ENCODE measurements at regions not wholly inside any gene's neighbourhood (a gene's known extent, or its start where the extent isn't known, plus 50 kb on each side); places are given as distances from the start of the nearest gene placed in this dataset.
"Not testable (repeated sequence)": the region's sequence is repeated elsewhere in the genome, so short reads cannot be mapped to it uniquely, and the experiment has no call there.

DNA sequence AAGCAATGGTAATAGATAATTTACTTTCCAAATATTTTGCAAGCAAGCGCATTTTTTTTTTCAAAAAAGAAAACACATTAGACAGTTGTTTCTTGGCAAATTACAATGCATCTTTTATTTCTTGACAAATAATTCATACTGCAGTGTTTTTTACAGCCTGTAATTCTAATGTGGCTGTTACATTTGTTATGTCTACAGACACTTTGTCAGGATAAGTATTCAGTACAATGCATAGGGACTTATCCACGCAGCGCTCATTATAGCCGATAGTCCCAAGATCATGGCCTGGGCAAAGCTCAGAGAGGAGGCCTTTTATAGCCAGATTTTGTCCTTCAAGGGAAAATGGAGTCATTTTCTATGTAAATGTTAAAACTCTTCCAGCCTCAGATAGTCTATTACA is 123.0 kb upstream of the FANCL start:
- ATAC-seq (no peak), DNase-seq (no peak)

DNA sequence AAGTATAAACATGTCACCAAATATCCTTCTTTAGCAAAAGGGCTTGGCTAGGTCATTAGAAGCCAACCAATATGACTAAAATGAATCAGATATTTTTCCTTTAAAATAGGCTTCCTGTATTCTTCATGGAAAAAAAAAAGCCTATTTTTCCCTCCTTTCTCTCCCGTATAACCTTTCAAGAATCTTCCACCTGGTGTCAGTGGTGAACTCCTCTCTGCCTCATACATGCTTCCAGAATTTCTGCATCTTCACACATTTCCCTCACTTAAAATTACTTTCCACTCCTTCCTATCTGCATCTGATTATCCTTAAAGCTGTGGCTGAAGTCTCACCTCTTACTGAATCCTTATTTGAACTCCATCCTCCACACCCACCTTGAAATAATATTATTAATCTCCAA is 116.9 kb upstream of the FANCL start:
- DNase-seq (no peak), ATAC-seq (no peak)

DNA sequence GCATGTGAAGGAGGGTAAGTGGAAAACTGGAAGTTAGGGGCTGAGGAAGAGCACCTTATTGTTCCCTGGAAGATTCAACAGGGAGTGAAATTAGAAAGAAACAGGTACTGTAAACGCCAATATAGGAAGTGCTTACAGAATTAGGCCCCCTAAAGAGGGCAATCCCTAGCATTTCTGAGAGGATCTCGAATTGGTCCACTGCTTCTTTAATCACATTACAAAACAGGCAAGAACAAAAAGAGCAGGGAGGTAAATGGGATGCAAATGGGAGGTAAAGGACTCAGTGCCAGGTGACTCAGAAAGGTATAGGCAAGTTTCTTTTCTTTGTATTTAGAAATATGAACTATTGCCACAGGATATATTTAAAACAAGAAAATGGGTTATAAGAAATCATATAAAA is 116.4 kb upstream of the FANCL start:
- DNase-seq: no peak
- ATAC-seq: no peak

DNA sequence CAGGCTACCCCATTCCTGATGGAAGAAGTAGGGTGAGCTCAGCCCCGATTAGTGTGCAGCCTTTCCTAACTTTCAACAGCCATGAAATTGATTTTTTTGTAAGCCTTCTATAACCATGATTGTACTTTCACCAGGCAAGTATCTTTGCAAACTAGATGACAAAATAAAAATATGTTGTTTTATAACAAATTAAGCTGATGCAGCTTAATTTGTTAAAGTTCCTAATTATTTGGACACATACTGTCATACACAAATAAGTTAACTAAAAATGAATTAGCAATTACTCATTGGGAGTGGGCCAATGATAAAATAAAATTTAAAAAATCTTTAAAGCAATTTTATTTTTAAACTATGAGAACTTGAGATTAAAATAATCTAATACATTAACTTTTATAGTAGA is 113.1 kb upstream of the FANCL start:
- DNase-seq (no peak), ATAC-seq (no peak)

DNA sequence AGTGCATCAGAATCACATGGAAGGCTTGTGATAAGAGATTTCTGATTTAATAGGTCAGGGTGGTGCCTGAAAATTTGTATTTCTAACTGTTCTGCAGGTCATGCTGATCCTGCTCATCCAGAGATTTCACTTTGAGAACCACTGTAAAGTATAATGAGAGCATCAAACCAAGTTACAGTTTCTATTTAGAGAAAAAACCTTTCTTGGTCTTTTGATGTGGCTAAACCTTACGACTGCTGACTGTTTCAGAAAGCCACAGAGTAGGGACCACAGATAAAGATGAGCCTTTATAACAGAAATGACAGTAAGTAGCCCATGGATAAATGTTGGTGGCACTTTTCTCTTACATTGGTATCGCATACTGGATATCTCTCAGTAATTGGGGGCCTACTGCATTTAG is 109.4 kb upstream of the FANCL start:
- ATAC-seq (peak; percentile 86), DNase-seq (no peak)

DNA sequence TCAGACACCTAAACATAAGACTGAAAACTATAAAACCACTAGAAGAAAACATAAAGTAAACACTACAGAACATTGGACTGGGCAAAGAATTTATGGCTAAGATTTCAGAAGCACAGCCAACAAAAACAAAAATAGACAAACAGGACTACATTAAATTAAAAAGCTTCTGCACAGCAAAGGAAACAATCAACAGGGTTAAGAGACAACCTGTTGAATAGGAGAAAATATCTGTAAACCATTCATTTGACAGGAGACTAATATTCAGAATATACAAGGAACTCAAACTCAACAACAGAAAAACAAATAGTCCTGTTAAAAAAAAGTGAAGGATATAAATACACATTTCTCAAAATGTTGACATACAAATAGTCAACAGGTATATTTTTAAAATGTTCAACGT is 106.7 kb upstream of the FANCL start:
- ATAC-seq: no peak

DNA sequence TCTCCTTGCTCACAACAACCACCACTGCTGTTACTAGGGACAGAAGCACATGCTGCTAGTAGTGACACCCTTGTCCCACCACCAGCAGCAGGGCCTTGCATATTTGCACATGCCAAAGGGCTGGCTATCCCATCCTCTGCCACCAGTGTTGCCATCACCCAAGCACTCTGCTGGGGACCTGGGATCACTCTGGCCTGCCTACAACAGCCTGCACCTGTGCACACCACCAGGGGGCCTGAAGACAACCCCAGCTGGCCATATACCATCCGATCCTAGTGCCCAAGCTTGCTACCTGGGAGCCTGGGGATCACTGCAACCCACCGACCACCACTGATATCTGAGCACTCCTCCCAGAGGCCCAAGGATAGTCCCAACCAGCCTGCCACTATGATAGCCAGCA is 99.9 kb upstream of the FANCL start:
- no peak for DNase-seq
- ATAC-seq: no peak

More for the DNA sequence above, 106.7 kb upstream of the FANCL start:
- no peak for DNase-seq

DNA sequence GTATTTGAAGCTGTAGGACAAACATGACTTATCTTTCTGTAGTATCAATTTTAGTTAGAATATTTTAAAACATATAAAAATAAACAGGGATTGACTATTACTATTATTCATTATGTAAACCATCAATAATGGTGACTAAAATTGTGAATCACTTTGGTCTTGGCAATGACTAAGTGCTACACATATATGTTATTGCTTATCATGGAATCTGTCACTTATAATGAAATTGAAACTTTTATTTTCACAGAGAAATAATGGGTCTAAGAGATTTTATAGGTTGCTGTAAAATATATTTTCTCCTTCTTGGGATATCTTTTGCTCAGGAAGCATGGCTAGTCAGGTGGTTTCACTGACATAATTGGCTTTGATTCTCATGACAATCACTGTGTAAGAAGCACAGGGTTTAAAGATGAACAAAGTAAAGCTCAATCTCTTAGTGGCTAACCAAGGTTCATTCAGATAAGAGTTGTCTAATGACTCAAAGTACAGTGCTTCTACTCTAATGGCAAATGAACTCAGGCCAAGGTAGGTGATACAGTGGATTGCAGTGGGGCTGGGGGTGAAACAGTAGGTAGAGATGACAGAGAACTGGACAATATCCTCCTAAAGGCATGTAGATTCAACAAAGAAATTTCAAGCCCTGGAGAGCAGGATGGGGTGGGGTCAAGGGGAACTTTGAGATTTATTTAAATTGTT is 98.6 kb upstream of the FANCL start:
- DNase-seq: no peak
- ATAC-seq: no peak

DNA sequence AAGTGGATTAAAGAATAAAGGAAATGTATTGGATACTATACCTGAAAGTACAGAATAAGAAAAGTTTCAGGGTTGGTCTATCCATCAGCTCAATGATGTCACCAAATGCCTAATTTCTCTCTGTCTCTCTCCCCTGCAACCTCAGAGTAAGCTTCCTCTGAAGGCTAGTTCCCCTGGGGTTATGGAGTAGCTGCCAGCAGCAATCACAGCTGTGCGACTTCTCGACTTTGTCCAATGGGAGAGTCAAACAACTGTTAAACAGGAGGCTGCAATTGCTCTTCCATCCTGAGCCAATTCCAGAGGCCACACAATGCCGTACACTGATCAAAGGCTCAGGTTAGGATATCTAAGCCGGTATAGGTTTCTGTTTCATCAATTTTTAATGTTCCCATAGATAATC is 95.3 kb upstream of the FANCL start:
- ATAC-seq (no peak), DNase-seq (no peak)

DNA sequence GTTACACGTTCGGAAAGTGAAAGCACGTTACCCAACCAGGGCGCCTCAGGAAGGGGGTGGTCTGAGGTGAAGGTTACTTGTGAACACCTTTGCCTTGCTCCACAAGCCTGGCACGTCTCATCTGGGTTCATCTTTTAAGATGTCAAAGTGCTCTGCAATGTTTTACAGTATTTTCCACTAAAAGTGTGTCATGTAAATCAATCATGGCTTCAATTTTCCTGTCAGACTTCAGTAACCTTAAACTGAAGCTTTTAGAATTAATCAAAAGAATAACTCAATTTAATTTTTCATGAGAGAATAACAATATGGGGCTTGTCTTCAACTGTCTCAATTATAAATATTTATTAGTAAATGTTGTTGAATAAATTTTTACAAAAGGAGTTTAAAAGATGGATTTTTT is 93.3 kb upstream of the FANCL start:
- no peak for ATAC-seq
- DNase-seq: no peak

DNA sequence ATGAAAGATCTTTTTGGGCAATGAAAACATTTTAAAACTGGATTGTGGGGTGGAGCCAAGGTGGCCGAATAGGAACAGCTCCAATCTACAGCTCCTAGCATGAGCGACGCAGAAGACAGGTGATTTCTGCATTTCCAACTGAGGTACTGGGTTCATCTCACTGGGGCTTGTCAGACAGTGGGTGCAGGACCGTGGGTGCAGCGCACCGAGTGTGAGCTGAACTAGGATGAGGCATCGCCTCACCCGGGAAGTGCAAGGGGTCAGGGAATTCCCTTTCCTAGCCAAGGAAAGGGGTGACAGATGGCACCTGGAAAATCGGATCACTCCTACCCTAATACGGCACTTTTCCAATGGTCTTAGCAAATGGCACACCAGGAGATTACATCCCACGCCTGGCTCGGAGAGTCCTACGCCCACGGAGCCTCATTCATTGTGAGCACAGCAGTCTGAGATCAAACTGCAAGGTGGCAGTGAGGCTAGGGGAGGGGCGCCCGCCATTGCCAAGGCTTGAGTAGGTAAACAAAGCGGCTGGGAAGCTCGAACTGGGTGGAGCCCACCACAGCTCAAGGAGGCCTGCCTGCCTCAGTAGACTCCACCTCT is 84.3 kb upstream of the FANCL start:
- not testable (repeated sequence) for ATAC-seq, DNase-seq

DNA sequence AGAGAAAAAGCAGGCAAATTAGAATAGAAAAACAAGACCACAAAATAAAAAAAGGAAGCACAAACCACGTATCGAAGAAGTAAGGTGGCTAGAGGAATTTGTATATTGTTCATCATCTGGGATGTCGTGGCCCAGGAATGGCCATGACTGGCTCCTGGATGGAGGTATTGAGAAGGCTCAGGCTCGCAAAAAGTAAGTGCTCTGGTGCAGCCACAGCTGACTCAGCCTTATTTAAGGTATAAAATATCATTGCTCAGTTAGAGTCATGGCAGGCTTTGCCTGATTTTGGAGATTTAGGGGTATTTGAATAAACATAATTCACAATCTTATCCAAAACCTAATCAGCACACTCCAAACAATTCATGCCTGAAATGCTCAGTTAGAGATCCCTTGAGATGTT is 78.4 kb upstream of the FANCL start:
- DNase-seq (no peak), ATAC-seq (no peak)

DNA sequence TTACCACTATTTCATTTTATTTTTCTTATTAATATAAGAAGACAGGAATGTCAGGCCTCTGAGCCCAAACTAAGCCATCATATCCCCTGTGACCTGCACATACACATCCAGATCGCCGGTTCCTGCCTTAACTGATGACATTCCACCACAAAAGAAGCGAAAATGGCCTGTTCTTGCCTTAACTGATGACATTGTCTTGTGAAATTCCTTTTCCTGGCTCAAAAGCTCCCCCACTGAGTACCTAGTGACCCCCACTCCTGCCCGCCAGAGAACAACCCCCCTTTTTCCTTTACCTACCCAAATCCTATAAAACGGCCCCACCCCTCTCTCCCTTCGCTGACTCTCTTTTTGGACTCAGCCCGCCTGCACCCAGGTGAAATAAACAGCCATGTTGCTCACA is 77.8 kb upstream of the FANCL start:
- not testable (repeated sequence) for DNase-seq, ATAC-seq

DNA sequence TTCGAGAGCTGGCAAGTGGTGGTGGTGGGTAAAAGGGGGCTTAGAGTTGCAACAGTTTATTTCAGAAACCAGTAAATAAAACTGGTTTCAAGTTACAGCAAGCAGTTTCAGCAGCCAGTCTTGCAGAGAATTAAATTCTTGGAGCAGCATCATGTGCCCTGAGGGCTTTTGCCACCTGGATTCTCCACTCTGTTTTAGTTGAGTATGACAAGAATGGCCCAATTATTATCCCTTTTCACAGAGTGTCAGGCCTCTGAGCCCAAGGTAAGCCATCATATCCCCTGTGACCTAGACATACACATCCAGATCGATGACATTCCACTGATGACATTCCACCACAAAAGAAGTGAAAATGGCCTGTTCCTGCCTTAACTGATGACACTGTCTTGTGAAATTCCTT is 72.8 kb upstream of the FANCL start:
- ATAC-seq (no peak), DNase-seq (no peak)

DNA sequence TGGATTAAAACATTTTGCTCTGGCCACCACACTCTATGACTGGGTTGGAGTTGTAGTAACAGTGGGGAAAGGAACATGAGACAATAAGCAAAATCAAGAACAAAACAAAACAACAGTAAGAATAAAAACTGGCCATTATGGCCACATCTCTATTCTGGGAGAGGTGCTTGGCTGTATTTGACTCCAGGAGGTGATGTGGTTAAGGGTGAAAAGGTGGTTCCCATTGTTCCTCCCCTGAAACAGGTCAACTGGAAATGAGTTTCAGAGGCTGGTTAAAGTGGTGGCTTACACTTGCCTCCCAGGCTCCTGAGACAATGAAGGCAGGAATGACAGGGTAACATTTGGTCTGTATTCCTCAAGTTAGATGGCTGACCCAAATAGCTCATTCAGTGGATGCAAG is 67.3 kb upstream of the FANCL start:
- no peak for DNase-seq
- ATAC-seq: no peak

DNA sequence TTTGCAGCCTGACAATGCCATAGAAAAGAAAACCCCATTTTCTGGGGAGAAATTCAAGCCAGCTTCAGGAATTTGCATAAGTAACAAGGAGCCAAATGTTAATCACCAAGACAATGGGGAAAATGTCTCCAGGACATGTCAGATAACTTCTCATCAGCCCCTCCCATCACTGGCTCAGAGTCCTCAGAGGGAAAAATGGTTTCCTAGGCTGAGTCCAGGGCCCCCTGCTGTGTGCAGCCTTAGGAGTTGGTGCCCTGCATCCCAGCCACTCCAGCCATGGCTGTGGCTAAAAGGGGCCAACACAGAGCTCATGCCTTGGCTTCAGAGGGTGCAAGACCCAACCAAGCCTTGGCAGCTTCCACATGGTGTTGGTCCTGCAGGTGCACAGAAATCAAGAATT is 63.7 kb upstream of the FANCL start:
- DNase-seq (no peak), ATAC-seq (no peak)

DNA sequence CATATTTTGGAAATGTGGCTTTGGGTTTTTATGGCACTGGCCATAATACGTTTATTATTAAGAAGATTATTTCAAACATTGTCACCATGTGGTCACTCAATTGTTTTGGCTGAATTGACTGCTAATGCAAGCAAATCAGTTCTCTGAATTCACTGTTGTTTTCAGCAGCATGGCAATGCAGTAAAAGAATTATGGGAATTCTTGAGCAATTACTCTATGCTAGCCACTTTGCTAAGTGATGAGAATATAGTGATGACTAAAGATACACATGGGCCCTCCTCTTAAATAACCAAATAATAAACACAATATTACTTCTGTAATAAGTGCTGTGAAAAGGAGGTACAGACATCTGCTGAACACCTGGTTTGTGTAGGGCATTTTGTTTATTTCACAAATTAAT is 58.0 kb upstream of the FANCL start:
- ATAC-seq: no peak

DNA sequence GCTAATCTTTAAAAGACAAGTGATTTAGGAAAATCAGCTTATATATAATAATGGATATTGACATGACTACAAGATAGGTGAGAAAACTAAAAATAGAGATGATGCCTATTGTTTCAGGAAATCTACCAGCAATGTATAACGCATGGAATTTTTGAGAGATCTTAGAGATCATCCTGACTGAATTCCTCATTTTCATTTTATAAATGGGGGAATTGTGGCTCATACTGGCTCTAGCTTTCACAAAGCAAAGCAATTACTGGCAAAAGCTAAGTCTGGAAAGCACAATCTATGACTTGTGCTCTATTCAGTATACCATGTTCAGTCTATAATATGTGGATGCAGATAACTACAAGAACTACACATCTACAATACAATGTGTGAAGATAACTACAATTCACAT is 51.9 kb upstream of the FANCL start:
- no peak for DNase-seq

More for the DNA sequence above, 58.0 kb upstream of the FANCL start:
- no peak for DNase-seq

DNA sequence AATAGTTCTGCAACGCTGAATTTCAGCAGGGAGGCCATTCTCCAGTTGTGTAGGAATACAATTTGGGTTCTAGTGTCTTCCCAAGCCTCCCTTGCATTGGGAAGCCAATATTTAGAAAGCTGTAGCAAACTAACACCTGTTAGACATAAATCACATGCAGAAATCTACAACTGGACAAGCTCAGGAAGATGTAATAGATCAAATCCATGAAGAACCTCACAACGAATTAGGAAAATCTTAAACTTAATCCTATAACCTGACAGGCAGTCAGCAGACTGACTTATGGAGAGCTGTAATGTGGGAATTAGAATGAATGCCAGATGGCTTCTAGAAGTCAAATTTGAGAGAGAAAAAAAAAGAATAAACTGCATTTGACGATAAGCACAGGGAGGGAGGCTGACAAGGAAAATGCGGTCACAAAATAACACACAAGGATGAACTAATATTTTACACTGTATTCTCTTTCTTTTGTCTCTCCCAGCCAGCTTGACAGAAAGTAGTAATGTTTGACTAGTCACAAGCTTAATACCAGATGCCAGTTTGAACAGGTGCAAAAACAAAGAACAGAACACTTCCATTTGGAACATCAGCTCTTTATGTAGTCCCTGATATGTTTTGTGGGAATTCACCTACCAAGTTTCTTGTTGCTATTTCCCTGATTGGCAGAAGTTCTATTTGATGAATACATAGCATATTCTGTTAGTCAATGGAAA is 50.8 kb upstream of the FANCL start:
- DNase-seq: no peak
- ATAC-seq: no peak

More for the DNA sequence above, 51.9 kb upstream of the FANCL start:
- ATAC-seq: no peak

Measured in stimulated activated naive CD8-positive, alpha-beta T cell treated with anti-CD3 and anti-CD28 coated beads, Interleukin-15, Interleukin-2, amounts not matched to agents 100 U/mL and 50 U/mL, for 24 hours (primary cell).